Spleen (tissue), 11 donors: ENCODE measurements at regions not wholly inside any gene's neighbourhood (a gene's known extent, or its start where the extent isn't known, plus 50 kb on each side); places are given as distances from the start of the nearest gene placed in this dataset.

Experiments used
- DNase-seq: peaks from one replicate; pipeline ENCODE4 v3.0.0-alpha.2; 2020
- H3K27ac ChIP-seq, 8 donors: fragments of 200-600 bp; sonication (generic) in 7 of 8; 1 replicate in 4 of 8; 2 replicates in 4 of 8; pipeline versions ENCODE4 v1.5.0 to v1.8.0; 2016 to 2021; ENCODE audit warnings: inconsistent platforms in 4 of 8, mild to moderate bottlenecking in 4 of 8, moderate library complexity in 1 of 8
- H3K27me3 ChIP-seq, 7 donors: fragments of 200-600 bp; sonication (generic) in 6 of 7; replicated peaks in 1 of 7; 1 replicate in 4 of 7; 2 replicates in 3 of 7; pipeline versions ENCODE4 v1.5.0 to v1.8.0; 2016 to 2021; ENCODE audit warnings: inconsistent platforms in 3 of 7, mild to moderate bottlenecking in 1 of 7
- H3K36me3 ChIP-seq, 6 donors: fragments of 200-600 bp; sonication (generic) in 5 of 6; 1 replicate in 4 of 6; 2 replicates in 2 of 6; pipeline versions ENCODE4 v1.5.0 to v1.8.0; 2016 to 2021; ENCODE audit warnings: inconsistent platforms in 2 of 6
- H3K4me1 ChIP-seq, 6 donors: fragments of 200-600 bp; sonication (generic) in 5 of 6; 1 replicate in 3 of 6; 2 replicates in 3 of 6; pipeline versions ENCODE4 v1.5.0 to v1.8.0; 2016 to 2021; ENCODE audit warnings: inconsistent platforms in 3 of 6
- H3K4me3 ChIP-seq, 8 donors: fragments of 200-600 bp; sonication (generic) in 7 of 8; 1 replicate in 4 of 8; 2 replicates in 4 of 8; pipeline versions ENCODE4 v1.5.0 to v1.8.0; 2016 to 2021; ENCODE audit warnings: inconsistent platforms in 4 of 8, mild to moderate bottlenecking in 4 of 8, moderate library complexity in 2 of 8
- H3K9me3 ChIP-seq, 8 donors: fragments of 200-600 bp; sonication (generic) in 7 of 8; 1 replicate in 4 of 8; 2 replicates in 4 of 8; pipeline versions ENCODE4 v1.5.0 to v1.8.0; 2016 to 2021; ENCODE audit warnings: inconsistent platforms in 4 of 8
- CTCF ChIP-seq, 11 experiments: fragments of 200-600 bp in 7 of 11; fragments of 450-650 bp in 4 of 11; sonication (generic) in 4 of 11; IDR thresholded peaks in 8 of 11; conservative IDR thresholded peaks in 3 of 11; 1 replicate in 7 of 11; 2 replicates in 4 of 11; pipeline versions ENCODE4 v1.4.0 to v1.8.0; 2016 to 2021; ENCODE audit warnings: antibody characterized with exemption in 11 of 11, inconsistent platforms in 4 of 11, mild to moderate bottlenecking in 1 of 11
- POLR2A ChIP-seq, 3 donors: fragments of 450-650 bp; IDR thresholded peaks; one replicate each; pipeline ENCODE4 v1.5.1; 2017; ENCODE audit warnings: antibody characterized with exemption in 3 of 3, mild to moderate bottlenecking in 1 of 3
- POLR2AphosphoS5 ChIP-seq, 3 donors: sonication (generic); formaldehyde crosslinking; IDR thresholded peaks; one replicate each; pipeline ENCODE4 v1.5.1; 2017; ENCODE audit warnings: antibody characterized with exemption in 3 of 3
- WGBS, 5 donors: extraction: QIAGEN DNeasy Blood & Tissue Kit in 3 of 5; methylation state at CpG; one replicate each; pipeline versions ENCODE4 v1.1.5 to v1.1.7; 2013 to 2018; 5-methylcytosine and 5-hydroxymethylcytosine counted together
- intact Hi-C: fragments of 100-400 bp; cut with DNase I; formaldehyde crosslinking; loops from one replicate; pipeline ENCODE4 v1.15.0; 2023; ENCODE audit warnings: low total_unique reads
- donor health status: healthy with polysubstance abuse.
- donor health status: DM: no; HTN: no; CAD: no; lungs with moderate emphysema.
- donor health status: DM: no; HTN: no; CAD: no.
- donor health status: Bipolar disorder and iron deficiency.
- donor health status: healthy.
- donor health status: DM: no; HTN: no; CAD: no.
- donor health status: DM: yes; HTN: yes; CAD: no.

GRCh38 chr5:125610892-125611291 is 812.3 kb upstream of the GRAMD2B start:
- Histone ChIP-seq H3K9me3 (no peaks in the 10 kb centered on the region), H3K27ac (no peak overlapping the region), H3K4me1 (no peaks in the 10 kb centered on the region), H3K27me3 (no peaks in the 10 kb centered on the region), H3K4me3 (no peak overlapping the region), H3K36me3 (no peaks in the 10 kb centered on the region)
- WGBS, 5 donors: 74 to 90% (median 83%) methylated on average over 2 of the region's 2 CpGs
- intact Hi-C loops: no loop called here
- TF ChIP-seq CTCF (IDR thresholded peaks at IDR 0.05 in 8 of 11, conservative IDR thresholded peaks at IDR 0.05 in 3 of 11) (no peak), POLR2AphosphoS5 (IDR thresholded peaks at IDR 0.05) (no peak), POLR2A (IDR thresholded peaks at IDR 0.05) (no peak)
- DNase-seq: no peak

DNA sequence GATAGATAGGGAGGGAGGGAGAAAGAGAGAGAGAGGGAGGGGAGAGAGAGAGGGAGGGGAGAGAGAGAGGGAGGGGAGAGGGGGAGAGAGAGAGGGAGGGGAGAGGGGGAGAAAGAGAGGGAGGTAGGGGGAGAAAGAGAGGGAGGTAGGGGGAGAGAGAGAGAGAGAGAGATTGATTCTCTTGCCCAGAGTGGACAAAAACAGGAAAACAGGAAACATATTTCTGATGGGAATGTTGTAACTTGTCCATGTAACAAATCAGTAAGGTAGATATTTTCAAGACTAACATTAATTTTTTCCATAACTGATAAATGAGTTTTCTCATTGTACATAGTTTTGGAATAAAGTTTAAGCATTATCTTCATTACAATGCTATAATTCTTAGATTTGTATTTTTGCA is 811.7 kb upstream of the GRAMD2B start:
- Histone ChIP-seq H3K27me3 (no peaks in the 10 kb centered on the region), H3K4me1 (no peaks in the 10 kb centered on the region), H3K9me3 (no peaks in the 10 kb centered on the region), H3K4me3 (no peak overlapping the region), H3K36me3 (no peaks in the 10 kb centered on the region), H3K27ac (no peak overlapping the region)
- TF ChIP-seq POLR2A (IDR thresholded peaks at IDR 0.05) (no peak), CTCF (IDR thresholded peaks at IDR 0.05 in 8 of 11, conservative IDR thresholded peaks at IDR 0.05 in 3 of 11) (no peak), POLR2AphosphoS5 (IDR thresholded peaks at IDR 0.05) (no peak)
- no peak for DNase-seq
- intact Hi-C loops: no loop called here

GRCh38 chr5:125612181-125612721 is 811.0 kb upstream of the GRAMD2B start:
- Histone ChIP-seq H3K27ac (no peak overlapping the region), H3K9me3 (no peaks in the 10 kb centered on the region), H3K36me3 (no peaks in the 10 kb centered on the region), H3K27me3 (no peaks in the 10 kb centered on the region), H3K4me1 (no peaks in the 10 kb centered on the region), H3K4me3 (no peak overlapping the region)
- no peak for DNase-seq
- WGBS, 5 donors: 75 to 85% (median 79%) methylated on average over 15 of the region's 15 CpGs
- TF ChIP-seq POLR2AphosphoS5 (IDR thresholded peaks at IDR 0.05): no peak
- intact Hi-C loops: no loop called here

DNA sequence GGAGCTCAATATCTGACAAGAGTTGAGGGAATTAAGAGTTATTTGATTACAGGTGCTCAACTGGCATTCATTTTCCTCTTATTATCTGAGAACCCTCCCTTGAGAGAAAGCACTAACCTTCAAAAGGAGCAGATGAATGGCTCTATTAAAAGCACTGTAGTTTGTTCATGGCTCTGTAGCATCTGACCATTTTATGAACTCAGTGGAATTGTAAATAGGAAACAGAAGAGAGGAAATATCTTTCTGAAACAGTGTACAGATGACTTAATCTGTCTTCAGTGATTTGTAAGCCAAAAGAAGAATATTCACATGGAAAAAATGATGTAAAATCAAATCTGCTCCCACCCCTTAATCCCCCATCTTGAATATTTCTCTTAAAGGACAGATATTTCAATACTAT is 810.4 kb upstream of the GRAMD2B start:
- no peaks in the 10 kb centered on the region for H3K9me3 ChIP-seq
- no peaks in the 10 kb centered on the region for H3K27me3 ChIP-seq
- no peaks in the 10 kb centered on the region for H3K36me3 ChIP-seq
- H3K4me3 ChIP-seq: no peak overlapping the region
- intact Hi-C loops: no loop called here
- H3K4me1 ChIP-seq: no peaks in the 10 kb centered on the region
- H3K27ac ChIP-seq: no peak overlapping the region
- DNase-seq: no peak
- no peak for TF ChIP-seq CTCF (IDR thresholded peaks at IDR 0.05 in 8 of 11, conservative IDR thresholded peaks at IDR 0.05 in 3 of 11)
- TF ChIP-seq POLR2A (IDR thresholded peaks at IDR 0.05): no peak
- no peak for TF ChIP-seq POLR2AphosphoS5 (IDR thresholded peaks at IDR 0.05)

GRCh38 chr5:125630237-125630636 is 793.0 kb upstream of the GRAMD2B start:
- H3K27ac ChIP-seq: no peak overlapping the region
- intact Hi-C loops: no loop called here
- no peaks in the 10 kb centered on the region for H3K36me3 ChIP-seq
- no peak for DNase-seq
- WGBS, 5 donors: 85 to 98% (median 92%) methylated on average over 1 of the region's 1 CpG
- H3K4me1 ChIP-seq: no peaks in the 10 kb centered on the region
- no peaks in the 10 kb centered on the region for H3K27me3 ChIP-seq
- peaks cover 0 to 3% (median 0%) of the 10 kb centered on the region in 8 donors for H3K9me3 ChIP-seq
- H3K4me3 ChIP-seq: no peak overlapping the region
- TF ChIP-seq POLR2AphosphoS5 (IDR thresholded peaks at IDR 0.05): no peak
- TF ChIP-seq CTCF (IDR thresholded peaks at IDR 0.05 in 8 of 11, conservative IDR thresholded peaks at IDR 0.05 in 3 of 11): no peak
- TF ChIP-seq POLR2A (IDR thresholded peaks at IDR 0.05): no peak
